Transverse colon (tissue), 4 donors: ENCODE measurements at regions not wholly inside any gene's neighbourhood (a gene's known extent, or its start where the extent isn't known, plus 50 kb on each side); places are given as distances from the start of the nearest gene placed in this dataset.

Experiments
- DNase-seq: peaks from one replicate; pipeline ENCODE4 v3.0.0-alpha.2; 2019
- H3K27ac ChIP-seq, 4 donors: fragments of 200-600 bp; sonication (generic); 2 replicates each; pipeline ENCODE4 v1.5.1; 2016 to 2018; ENCODE audit warnings: inconsistent platforms in 4 of 4
- H3K27me3 ChIP-seq: fragments of 200-600 bp; sonication (generic); 2 replicates; pipeline ENCODE4 v1.5.1; 2017; ENCODE audit warnings: inconsistent platforms
- H3K36me3 ChIP-seq, 4 donors: fragments of 200-600 bp; sonication (generic); 2 replicates each; pipeline ENCODE4 v1.5.1; 2017 to 2019; ENCODE audit warnings: inconsistent platforms in 4 of 4
- H3K4me1 ChIP-seq, 4 donors: fragments of 200-600 bp; sonication (generic); 2 replicates each; pipeline ENCODE4 v1.5.1; 2017 to 2020; ENCODE audit warnings: inconsistent platforms in 4 of 4
- H3K4me3 ChIP-seq, 4 donors: fragments of 200-600 bp; sonication (generic); 1 replicate in 1 of 4; 2 replicates in 3 of 4; pipeline versions ENCODE4 v1.5.1 to v1.6.1; 2017 to 2019; ENCODE audit warnings: inconsistent platforms in 4 of 4
- H3K9me3 ChIP-seq, 2 donors: fragments of 200-600 bp; sonication (generic); 2 replicates each; pipeline ENCODE4 v1.5.1; 2017 to 2019; ENCODE audit warnings: inconsistent platforms in 2 of 2
- CTCF ChIP-seq, 5 experiments: fragments of 200-600 bp in 3 of 5; fragments of 450-650 bp in 2 of 5; sonication (generic) in 3 of 5; IDR thresholded peaks; 1 replicate in 2 of 5; 2 replicates in 3 of 5; pipeline ENCODE4 v1.5.1; 2016 to 2017; ENCODE audit warnings: antibody characterized with exemption in 5 of 5, inconsistent platforms in 3 of 5, mild to moderate bottlenecking in 2 of 5, moderate library complexity in 1 of 5
- EP300 ChIP-seq: sonication (generic); formaldehyde crosslinking; IDR thresholded peaks from one replicate; pipeline ENCODE4 v1.6.1; 2017; ENCODE audit warnings: antibody characterized with exemption, low read depth
- POLR2A ChIP-seq: fragments of 450-650 bp; IDR thresholded peaks from one replicate; pipeline ENCODE4 v1.6.1; 2016; ENCODE audit warnings: antibody characterized with exemption, mild to moderate bottlenecking, moderate library complexity
- POLR2AphosphoS5 ChIP-seq, 3 donors: sonication (generic); formaldehyde crosslinking; IDR thresholded peaks; one replicate each; pipeline ENCODE4 v1.6.1; 2016; ENCODE audit warnings: antibody characterized with exemption in 3 of 3
- WGBS, 2 donors: methylation state at CpG; one replicate each; pipeline ENCODE4 v1.1.5; 2018; ENCODE audit warnings: low coverage in 1 of 2; 5-methylcytosine and 5-hydroxymethylcytosine counted together
- in situ Hi-C, 4 donors: fragments of 200-750 bp; cut with MboI; loops; one replicate each; pipeline versions ENCODE4 v1.15.0 to v1.15.1; 2017; ENCODE audit warnings: low sequenced_read_pairs in 3 of 4, low pct_ligation_motif_present in 1 of 4, low pct_unique_long_range_greater_than_20kb in 1 of 4
- intact Hi-C: fragments of 100-400 bp; cut with DNase I; formaldehyde crosslinking; loops from one replicate; pipeline ENCODE4 v1.15.1; 2023; ENCODE audit warnings: low total_unique reads

- no peaks in the 10 kb centered on the region for H3K36me3 ChIP-seq
- no peak for DNase-seq
- H3K4me3 ChIP-seq, result no peak overlapping the region
- intact Hi-C loops (no loop called here), in situ Hi-C loops (no loop called here)
- H3K4me1 ChIP-seq, result peaks cover 0 to 2% (median 0%) of the 10 kb centered on the region in 4 donors
- H3K27me3 ChIP-seq, result no peaks in the 10 kb centered on the region
- 67% methylated on average over 2 of the region's 2 CpGs; no CpG with 5 or more reads in 1 of the 2 donors for WGBS, 2 donors
- H3K9me3 ChIP-seq, result no peaks in the 10 kb centered on the region
- no peak overlapping the region for H3K27ac ChIP-seq
- TF ChIP-seq POLR2A (no peak), POLR2AphosphoS5 (IDR thresholded peaks at IDR 0.05) (no peak), CTCF (IDR thresholded peaks at IDR 0.05) (no peak), EP300 (no peak)
These were observed 82.7 kb upstream of the AKIRIN2 start for GRCh38 chr6:87784690-87785089.

GRCh38 chr6:87784051-87784450 lies 82.0 kb upstream of the AKIRIN2 start:
- Histone ChIP-seq H3K4me1 (no peaks in the 10 kb centered on the region), H3K4me3 (no peak overlapping the region), H3K36me3 (no peaks in the 10 kb centered on the region), H3K9me3 (no peaks in the 10 kb centered on the region), H3K27me3 (no peaks in the 10 kb centered on the region), H3K27ac (no peak overlapping the region)
- intact Hi-C loops (no loop called here), in situ Hi-C loops (no loop called here)
- TF ChIP-seq POLR2AphosphoS5 (IDR thresholded peaks at IDR 0.05), result no peak
- TF ChIP-seq EP300, result no peak
- no peak for TF ChIP-seq CTCF (IDR thresholded peaks at IDR 0.05)
- no peak for TF ChIP-seq POLR2A
- no peak for DNase-seq

DNA sequence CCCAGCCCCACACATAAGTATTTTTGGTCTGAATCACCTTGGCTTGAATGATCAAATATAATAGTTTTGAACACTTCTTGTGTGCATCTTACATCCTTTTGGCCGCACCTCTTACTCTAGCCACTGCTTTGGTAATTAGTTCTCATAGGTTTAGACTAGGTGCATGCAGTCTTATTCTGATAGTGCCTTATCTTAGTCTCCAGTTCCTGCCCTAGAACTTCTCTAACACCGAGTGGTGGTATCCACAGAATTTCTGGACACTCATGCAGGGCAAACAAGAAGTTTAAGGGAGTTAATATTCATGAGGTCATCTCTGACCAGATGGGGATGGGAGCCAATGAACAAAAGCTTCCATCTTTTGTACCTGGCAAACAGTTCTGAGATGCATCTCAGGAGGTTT lies 77.5 kb upstream of the AKIRIN2 start:
- no peaks in the 10 kb centered on the region for H3K36me3 ChIP-seq
- no peak for TF ChIP-seq EP300
- no peak for TF ChIP-seq POLR2AphosphoS5 (IDR thresholded peaks at IDR 0.05)
- TF ChIP-seq POLR2A, result no peak
- no peak for TF ChIP-seq CTCF (IDR thresholded peaks at IDR 0.05)
- no peak for DNase-seq
- H3K4me1 ChIP-seq, result no peaks in the 10 kb centered on the region
- no peak overlapping the region for H3K27ac ChIP-seq
- no peaks in the 10 kb centered on the region for H3K27me3 ChIP-seq
- intact Hi-C loops, result no loop called here
- in situ Hi-C loops, result no loop called here
- no peaks in the 10 kb centered on the region for H3K9me3 ChIP-seq
- WGBS, 2 donors, result 91 to 100% methylated on average over 1 to 2 of the region's 2 CpGs
- no peak overlapping the region for H3K4me3 ChIP-seq

GRCh38 chr6:87772597-87773530 lies 70.8 kb upstream of the AKIRIN2 start:
- 61 to 67% methylated on average over 3 to 6 of the region's 6 CpGs for WGBS, 2 donors
- Histone ChIP-seq H3K4me3 (no peak overlapping the region), H3K9me3 (no peaks in the 10 kb centered on the region), H3K27ac (no peak overlapping the region), H3K36me3 (no peaks in the 10 kb centered on the region), H3K4me1 (no peaks in the 10 kb centered on the region), H3K27me3 (no peaks in the 10 kb centered on the region)
- in situ Hi-C loops (no loop called here), intact Hi-C loops (no loop called here)
- TF ChIP-seq POLR2A (no peak), POLR2AphosphoS5 (IDR thresholded peaks at IDR 0.05) (no peak)
- DNase-seq, result no peak

- Histone ChIP-seq H3K27me3 (no peaks in the 10 kb centered on the region), H3K27ac (no peak overlapping the region), H3K36me3 (no peaks in the 10 kb centered on the region), H3K4me1 (no peaks in the 10 kb centered on the region), H3K9me3 (no peaks in the 10 kb centered on the region), H3K4me3 (no peak overlapping the region)
- DNase-seq, result no peak
- TF ChIP-seq POLR2AphosphoS5 (IDR thresholded peaks at IDR 0.05) (no peak), CTCF (IDR thresholded peaks at IDR 0.05) (no peak), EP300 (no peak), POLR2A (no peak)
- in situ Hi-C loops (no loop called here), intact Hi-C loops (no loop called here)
- WGBS, 2 donors, result 87 to 92% methylated on average over 5 to 10 of the region's 10 CpGs
These were observed 65.4 kb upstream of the AKIRIN2 start for GRCh38 chr6:87767478-87767877.
